Type B pancreatic cell (in vitro differentiated cells): ENCODE measurements at regions not wholly inside any gene's neighbourhood (a gene's known extent, or its start where the extent isn't known, plus 50 kb on each side); places are given as distances from the start of the nearest gene placed in this dataset.

ENCODE experiments used
- DNase-seq: peaks from one replicate; pipeline ENCODE4 v3.0.0; 2021; ENCODE audit warnings: mixed read lengths; ENCODE audit not compliant: unreplicated experiment; ENCODE audit errors: extremely low spot score
- H3K27ac Mint-ChIP-seq: 2 replicates; pipeline ENCODE4 v1.8.0; 2021; ENCODE audit warnings: mild to moderate bottlenecking, mixed read lengths
- H3K27me3 Mint-ChIP-seq: 2 replicates; pipeline ENCODE4 v1.8.0; 2021; ENCODE audit warnings: mixed read lengths
- H3K36me3 Mint-ChIP-seq: 2 replicates; pipeline ENCODE4 v1.8.0; 2021; ENCODE audit warnings: mixed read lengths
- H3K4me1 Mint-ChIP-seq: one replicate; pipeline ENCODE4 v1.8.0; 2021; ENCODE audit warnings: mixed read lengths; ENCODE audit not compliant: unreplicated experiment
- H3K4me3 Mint-ChIP-seq: 2 replicates; pipeline ENCODE4 v1.8.0; 2021; ENCODE audit warnings: mild to moderate bottlenecking, mixed read lengths
- H3K9me3 Mint-ChIP-seq: 2 replicates; pipeline ENCODE4 v1.8.0; 2021; ENCODE audit warnings: mixed read lengths
- TF ChIP-seq, protein P1 (sequence below): fragments of 200-600 bp; sonication (generic); conservative IDR thresholded peaks from 2 replicates; pipeline ENCODE4 v1.5.0; 2021; ENCODE audit warnings: antibody characterized with exemption, mild to moderate bottlenecking

DNA sequence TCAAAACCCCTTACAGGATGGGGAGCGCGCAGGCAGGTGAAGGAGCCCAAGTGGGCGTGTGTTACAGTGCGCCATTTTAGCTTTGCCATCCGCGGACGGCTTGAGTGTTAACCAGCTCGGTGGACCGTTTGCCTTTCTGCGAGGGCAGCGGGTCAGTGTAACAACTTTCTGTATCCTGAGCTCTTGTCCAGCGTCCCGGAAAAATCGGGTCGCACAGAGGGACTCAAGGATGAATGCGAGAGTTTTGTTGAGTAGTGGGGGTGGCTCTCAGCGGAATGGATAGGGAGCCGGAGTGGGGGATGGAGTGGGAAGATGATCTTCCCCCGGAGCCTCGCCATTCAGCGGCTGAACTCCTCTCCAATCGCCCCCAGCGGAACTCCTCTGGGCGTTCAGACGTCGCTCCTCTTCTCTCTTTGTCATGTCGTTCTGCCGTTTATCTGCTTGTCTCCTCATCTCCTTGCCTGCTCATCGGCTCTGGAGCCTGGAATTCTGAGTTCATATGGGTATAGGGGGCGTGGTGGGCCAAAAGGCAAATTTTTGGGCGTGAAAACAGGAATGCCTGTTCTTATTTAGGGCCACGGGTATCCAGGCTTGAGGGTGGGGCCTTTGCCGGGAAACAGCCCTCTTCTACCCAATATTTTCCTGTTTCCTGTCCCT lies 295.4 kb downstream of the CTH start:
- Mint-ChIP-seq H3K4me1 (no peaks in the 10 kb centered on the region), H3K27me3 (peaks cover 14% of the 10 kb centered on the region), H3K4me3 (peak overlapping the region; percentile 66), H3K36me3 (no peaks in the 10 kb centered on the region), H3K27ac (no peak overlapping the region), H3K9me3 (no peaks in the 10 kb centered on the region)
- DNase-seq: no peak
- TF ChIP-seq, protein P1, sequence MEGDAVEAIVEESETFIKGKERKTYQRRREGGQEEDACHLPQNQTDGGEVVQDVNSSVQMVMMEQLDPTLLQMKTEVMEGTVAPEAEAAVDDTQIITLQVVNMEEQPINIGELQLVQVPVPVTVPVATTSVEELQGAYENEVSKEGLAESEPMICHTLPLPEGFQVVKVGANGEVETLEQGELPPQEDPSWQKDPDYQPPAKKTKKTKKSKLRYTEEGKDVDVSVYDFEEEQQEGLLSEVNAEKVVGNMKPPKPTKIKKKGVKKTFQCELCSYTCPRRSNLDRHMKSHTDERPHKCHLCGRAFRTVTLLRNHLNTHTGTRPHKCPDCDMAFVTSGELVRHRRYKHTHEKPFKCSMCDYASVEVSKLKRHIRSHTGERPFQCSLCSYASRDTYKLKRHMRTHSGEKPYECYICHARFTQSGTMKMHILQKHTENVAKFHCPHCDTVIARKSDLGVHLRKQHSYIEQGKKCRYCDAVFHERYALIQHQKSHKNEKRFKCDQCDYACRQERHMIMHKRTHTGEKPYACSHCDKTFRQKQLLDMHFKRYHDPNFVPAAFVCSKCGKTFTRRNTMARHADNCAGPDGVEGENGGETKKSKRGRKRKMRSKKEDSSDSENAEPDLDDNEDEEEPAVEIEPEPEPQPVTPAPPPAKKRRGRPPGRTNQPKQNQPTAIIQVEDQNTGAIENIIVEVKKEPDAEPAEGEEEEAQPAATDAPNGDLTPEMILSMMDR: no peak

DNA sequence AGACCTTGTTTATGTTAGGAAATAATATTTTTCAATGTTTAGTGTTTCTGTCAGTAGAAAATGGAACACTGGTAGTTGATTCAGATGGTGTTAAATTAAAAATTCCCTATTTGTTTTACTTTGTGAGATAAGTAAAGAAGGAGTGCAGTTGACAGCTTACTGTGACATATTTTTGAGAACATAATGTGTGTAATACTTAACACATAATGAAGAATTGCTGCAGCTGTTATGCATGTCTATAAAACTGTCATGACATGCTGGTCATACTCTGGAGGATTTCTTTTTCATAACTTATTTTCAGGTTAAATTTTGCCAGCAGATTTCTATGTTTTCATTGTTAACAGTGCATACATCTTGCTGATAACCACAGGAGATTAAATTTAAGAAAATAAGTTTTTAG lies 296.1 kb downstream of the CTH start:
- no peak for DNase-seq
- H3K9me3 Mint-ChIP-seq: no peaks in the 10 kb centered on the region
- no peak overlapping the region for H3K4me3 Mint-ChIP-seq
- TF ChIP-seq, protein P1: no peak
- peaks cover 14% of the 10 kb centered on the region for H3K27me3 Mint-ChIP-seq
- H3K27ac Mint-ChIP-seq: no peak overlapping the region
- no peaks in the 10 kb centered on the region for H3K36me3 Mint-ChIP-seq
- no peaks in the 10 kb centered on the region for H3K4me1 Mint-ChIP-seq

DNA sequence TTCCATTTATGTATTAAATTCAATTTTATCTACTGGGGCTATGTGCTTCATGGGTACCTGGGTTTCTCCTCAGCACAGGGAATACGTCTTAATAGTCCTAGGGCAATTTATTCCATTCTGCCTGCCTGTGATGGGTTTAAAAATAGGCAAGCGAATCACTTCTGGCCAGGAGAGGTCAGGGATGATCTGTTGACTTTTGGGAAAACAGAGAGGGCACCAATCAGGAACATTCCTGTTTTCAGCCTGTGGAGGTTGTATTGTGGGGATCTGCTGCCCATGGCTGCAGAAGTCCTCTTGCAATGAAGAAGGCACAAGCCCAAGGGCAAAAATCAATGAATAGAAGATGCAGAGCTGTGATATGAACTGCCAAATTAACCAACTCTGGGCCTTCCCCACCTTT lies 303.1 kb downstream of the CTH start:
- Mint-ChIP-seq H3K9me3 (no peaks in the 10 kb centered on the region), H3K27me3 (peaks cover 5% of the 10 kb centered on the region), H3K27ac (no peak overlapping the region), H3K4me1 (no peaks in the 10 kb centered on the region), H3K4me3 (no peak overlapping the region), H3K36me3 (no peaks in the 10 kb centered on the region)
- DNase-seq: no peak
- TF ChIP-seq, protein P1: no peak

DNA sequence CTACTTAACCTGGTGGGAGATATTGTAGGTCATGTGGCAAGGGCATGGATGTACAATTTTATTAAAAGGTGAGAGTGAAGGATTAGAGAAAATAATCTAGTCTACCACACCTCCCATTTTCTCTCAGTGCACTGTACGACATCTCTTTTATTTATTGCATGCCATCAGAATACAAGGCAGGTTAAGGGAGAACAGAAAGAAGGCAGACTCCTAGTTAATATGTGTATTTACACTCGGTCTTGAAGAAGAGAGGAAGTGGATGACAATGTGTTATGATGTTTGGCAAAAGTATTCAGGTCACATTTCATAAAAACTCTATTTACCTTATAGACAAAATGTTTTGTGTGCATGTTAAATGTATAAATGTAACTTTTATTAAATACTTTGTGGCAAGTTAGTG lies 306.1 kb downstream of the CTH start:
- no peak overlapping the region for H3K27ac Mint-ChIP-seq
- peaks cover 12% of the 10 kb centered on the region for H3K27me3 Mint-ChIP-seq
- no peak overlapping the region for H3K4me3 Mint-ChIP-seq
- no peak for DNase-seq
- no peaks in the 10 kb centered on the region for H3K36me3 Mint-ChIP-seq
- TF ChIP-seq, protein P1: no peak
- H3K4me1 Mint-ChIP-seq: no peaks in the 10 kb centered on the region
- H3K9me3 Mint-ChIP-seq: no peaks in the 10 kb centered on the region

DNA sequence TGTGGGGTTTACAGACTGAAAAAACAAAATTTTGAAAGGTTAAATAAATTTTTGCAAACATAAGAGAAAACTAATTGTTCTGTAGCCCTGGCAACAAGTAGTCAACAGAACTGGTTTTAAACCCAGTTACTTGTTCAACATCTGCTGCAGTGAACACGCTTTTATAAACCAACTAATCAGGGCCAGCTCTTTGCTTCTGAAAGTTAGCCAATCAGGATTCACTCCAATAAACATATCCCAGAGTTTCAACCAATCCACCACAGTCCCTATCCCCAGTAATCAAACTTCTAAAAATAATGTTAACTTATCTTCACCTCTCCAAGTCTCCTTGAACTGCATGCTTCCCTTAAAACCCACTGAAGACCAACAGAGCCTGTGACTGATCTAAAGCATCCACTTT lies 306.6 kb downstream of the CTH start:
- Mint-ChIP-seq H3K36me3 (no peaks in the 10 kb centered on the region), H3K27me3 (peaks cover 12% of the 10 kb centered on the region), H3K27ac (no peak overlapping the region), H3K9me3 (no peaks in the 10 kb centered on the region), H3K4me1 (no peaks in the 10 kb centered on the region), H3K4me3 (no peak overlapping the region)
- TF ChIP-seq, protein P1: no peak
- no peak for DNase-seq
